ENCODE measurements at regions not wholly inside any gene's neighbourhood (a gene's known extent, or its start where the extent isn't known, plus 50 kb on each side); places are given as distances from the start of the nearest gene placed in this dataset.

- 83% methylated on average over 1 of the region's 1 CpG; no CpG with 5 or more reads in 1 of the 2 donors for WGBS, 2 donors (ENCODE audit: low coverage in 1 of 2)
- Histone ChIP-seq H3K27ac (peak overlapping the region in 3 of 4 donors; percentile 30 to 55 (median 43)), H3K9me3 (no peaks in the 10 kb centered on the region), H3K27me3 (no peaks in the 10 kb centered on the region), H3K4me3 (no peak overlapping the region), H3K36me3 (no peaks in the 10 kb centered on the region), H3K4me1 (peaks cover 0 to 8% (median 0%) of the 10 kb centered on the region in 3 donors)
- ATAC-seq, result no peak
- TF ChIP-seq POLR2AphosphoS5 (IDR thresholded peaks at IDR 0.05) (no peak), POLR2A (IDR thresholded peaks at IDR 0.05) (no peak), CTCF (IDR thresholded peaks at IDR 0.05) (no peak), EP300 (IDR thresholded peaks at IDR 0.05) (no peak)
Measured at GRCh38 chr6:122129313-122130025, 270.0 kb upstream of the HSF2 start.

DNA sequence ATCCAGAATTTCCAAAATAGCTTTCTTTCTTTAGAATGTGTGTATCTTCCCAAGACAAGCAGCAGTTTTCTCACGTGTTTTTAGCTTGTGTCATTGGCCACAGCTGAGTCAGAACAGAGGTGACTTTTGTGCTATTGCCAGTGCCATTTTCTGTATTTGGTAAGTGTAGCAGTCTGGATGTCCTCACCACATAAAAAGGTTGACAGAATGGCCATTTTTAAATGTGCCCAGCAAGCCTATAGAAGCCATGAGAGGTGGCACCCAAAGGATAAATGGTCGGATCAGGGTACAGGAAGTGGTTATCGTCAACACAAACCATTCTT lies 269.5 kb upstream of the HSF2 start:
- no peaks in the 10 kb centered on the region for H3K9me3 ChIP-seq
- no peak for ATAC-seq
- H3K4me3 ChIP-seq, result no peak overlapping the region
- H3K4me1 ChIP-seq, result peaks cover 0 to 8% (median 0%) of the 10 kb centered on the region in 3 donors
- 61 to 67% methylated on average over 3 of the region's 3 CpGs for WGBS, 2 donors (ENCODE audit: low coverage in 1 of 2)
- H3K36me3 ChIP-seq, result no peaks in the 10 kb centered on the region
- H3K27ac ChIP-seq, result peak overlapping the region in 3 of 4 donors; percentile 30 to 56 (median 55)
- TF ChIP-seq POLR2A (IDR thresholded peaks at IDR 0.05) (no peak), POLR2AphosphoS5 (IDR thresholded peaks at IDR 0.05) (no peak), CTCF (IDR thresholded peaks at IDR 0.05) (no peak), EP300 (IDR thresholded peaks at IDR 0.05) (no peak)
- no peaks in the 10 kb centered on the region for H3K27me3 ChIP-seq

DNA sequence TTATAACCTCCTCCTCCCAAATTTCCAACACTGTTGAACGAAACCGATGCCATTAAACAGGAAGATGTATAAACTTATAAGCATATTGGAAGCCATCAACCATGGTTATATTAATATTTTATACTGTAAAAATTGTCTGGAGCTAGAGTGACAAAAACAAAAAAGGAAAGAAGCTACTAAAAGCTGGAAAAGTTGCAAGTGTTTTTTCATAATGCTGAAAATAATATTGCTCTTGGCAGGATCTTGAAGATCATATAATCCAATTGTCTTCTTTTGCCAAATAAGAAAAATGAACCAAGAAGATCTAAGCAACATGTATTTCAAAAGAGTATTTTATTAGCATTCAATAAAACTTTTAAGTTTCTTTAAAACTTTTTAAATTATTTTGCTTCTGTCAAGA lies 268.9 kb upstream of the HSF2 start:
- Histone ChIP-seq H3K27ac (peak overlapping the region in 1 of 4 donors; percentile 56), H3K27me3 (no peaks in the 10 kb centered on the region), H3K9me3 (no peaks in the 10 kb centered on the region), H3K36me3 (no peaks in the 10 kb centered on the region), H3K4me1 (peaks cover 0 to 8% (median 0%) of the 10 kb centered on the region in 3 donors), H3K4me3 (no peak overlapping the region)
- 63% methylated on average over 2 of the region's 2 CpGs; no CpG with 5 or more reads in 1 of the 2 donors for WGBS, 2 donors (ENCODE audit: low coverage in 1 of 2)
- TF ChIP-seq POLR2AphosphoS5 (IDR thresholded peaks at IDR 0.05), result no peak
- no peak for TF ChIP-seq EP300 (IDR thresholded peaks at IDR 0.05)
- TF ChIP-seq POLR2A (IDR thresholded peaks at IDR 0.05), result no peak
- no peak for TF ChIP-seq CTCF (IDR thresholded peaks at IDR 0.05)
- ATAC-seq, result no peak

DNA sequence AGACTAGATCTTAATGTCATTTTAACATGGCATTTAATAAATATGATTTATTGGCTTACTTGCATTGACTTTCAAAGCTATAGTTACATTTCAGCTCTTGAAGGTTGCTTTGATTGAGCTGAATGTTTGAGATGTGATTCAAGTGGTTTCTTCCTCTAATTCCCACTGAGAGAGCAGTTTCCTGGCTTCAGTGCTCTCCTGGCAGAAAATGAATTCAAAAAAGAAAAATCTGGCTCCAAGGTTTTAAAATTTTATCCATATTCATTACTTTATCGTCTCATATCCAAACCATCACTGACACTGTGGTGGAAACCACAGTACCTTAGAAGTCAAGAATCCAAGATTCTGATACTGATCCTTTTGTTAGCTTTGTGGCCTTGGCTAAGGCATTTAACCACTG lies 263.1 kb upstream of the HSF2 start:
- no peaks in the 10 kb centered on the region for H3K4me1 ChIP-seq
- ATAC-seq, result no peak
- H3K4me3 ChIP-seq, result no peak overlapping the region
- TF ChIP-seq POLR2AphosphoS5 (IDR thresholded peaks at IDR 0.05) (no peak), CTCF (IDR thresholded peaks at IDR 0.05) (no peak), POLR2A (IDR thresholded peaks at IDR 0.05) (no peak), EP300 (IDR thresholded peaks at IDR 0.05) (no peak)
- H3K27me3 ChIP-seq, result no peaks in the 10 kb centered on the region
- WGBS, 2 donors (ENCODE audit: low coverage in 1 of 2), result 52% methylated on average over 1 of the region's 1 CpG; no CpG with 5 or more reads in 1 of the 2 donors
- no peak overlapping the region for H3K27ac ChIP-seq
- no peaks in the 10 kb centered on the region for H3K9me3 ChIP-seq
- H3K36me3 ChIP-seq, result no peaks in the 10 kb centered on the region

- no peaks in the 10 kb centered on the region for H3K36me3 ChIP-seq
- no peak for ATAC-seq
Measured at GRCh38 chr6:122140031-122140430, 259.4 kb upstream of the HSF2 start.

More at GRCh38 chr6:122140031-122140430, 259.4 kb upstream of the HSF2 start:
- Histone ChIP-seq H3K4me3 (no peak overlapping the region), H3K27ac (no peak overlapping the region), H3K9me3 (no peaks in the 10 kb centered on the region), H3K4me1 (peaks cover 0 to 8% (median 0%) of the 10 kb centered on the region in 3 donors), H3K27me3 (no peaks in the 10 kb centered on the region)
- TF ChIP-seq POLR2A (IDR thresholded peaks at IDR 0.05), result no peak
- TF ChIP-seq POLR2AphosphoS5 (IDR thresholded peaks at IDR 0.05), result no peak
- no peak for TF ChIP-seq CTCF (IDR thresholded peaks at IDR 0.05)
- TF ChIP-seq EP300 (IDR thresholded peaks at IDR 0.05), result no peak

All from gastroesophageal sphincter (tissue), 4 donors.